GM23338 (cell line): ENCODE measurements at regions not wholly inside any gene's neighbourhood (a gene's known extent, or its start where the extent isn't known, plus 50 kb on each side); places are given as distances from the start of the nearest gene placed in this dataset.

Experiments
- ATAC-seq: fragments of 200-7000 bp; cut with Tn5 transposase; 3 replicates; pipeline ENCODE4 v1.9.1; 2020
- DNase-seq: peaks from one replicate; pipeline ENCODE4 v3.0.0-alpha.2; 2015; ENCODE audit warnings: low spot score
- H2AFZ ChIP-seq: fragments of 200-600 bp; sonication (generic); 2 replicates; pipeline ENCODE4 v1.8.0; 2016; ENCODE audit warnings: antibody characterized with exemption, mild to moderate bottlenecking, moderate library complexity
- H3F3A ChIP-seq: fragments of 200-600 bp; sonication (generic); replicated peaks from 2 replicates; pipeline ENCODE4 v1.8.0; 2017; ENCODE audit warnings: antibody characterized with exemption, mixed run types, low read depth
- H3K27ac ChIP-seq: fragments of 200-600 bp; sonication (generic); 2 replicates; pipeline ENCODE4 v1.6.1; 2016; ENCODE audit warnings: low read depth
- H3K27me3 ChIP-seq: fragments of 200-600 bp; sonication (generic); 2 replicates; pipeline ENCODE4 v1.8.0; 2016; ENCODE audit warnings: mild to moderate bottlenecking, mixed run types, moderate library complexity; ENCODE audit not compliant: insufficient read depth
- H3K36me3 ChIP-seq: fragments of 200-600 bp; sonication (generic); 2 replicates; pipeline ENCODE4 v1.8.0; 2016; ENCODE audit warnings: mild to moderate bottlenecking; ENCODE audit not compliant: insufficient read depth
- H3K4me1 ChIP-seq: fragments of 200-600 bp; sonication (generic); 2 replicates; pipeline ENCODE4 v1.8.0; 2016; ENCODE audit warnings: mild to moderate bottlenecking, moderate library complexity; ENCODE audit not compliant: insufficient read depth
- H3K4me2 ChIP-seq: fragments of 200-600 bp; sonication (generic); 2 replicates; pipeline ENCODE4 v1.7.1; 2017; ENCODE audit warnings: mixed run types
- H3K4me3 ChIP-seq: fragments of 200-600 bp; sonication (generic); 2 replicates; pipeline ENCODE4 v1.6.1; 2016; ENCODE audit warnings: mixed run types
- H3K79me2 ChIP-seq: fragments of 200-600 bp; sonication (generic); replicated peaks from 2 replicates; pipeline ENCODE4 v1.8.0; 2017; ENCODE audit warnings: mild to moderate bottlenecking; ENCODE audit not compliant: insufficient read depth
- H3K9me2 ChIP-seq: fragments of 200-600 bp; sonication (generic); 2 replicates; pipeline ENCODE4 v1.8.0; 2017; ENCODE audit not compliant: insufficient read depth
- H4K20me1 ChIP-seq: fragments of 200-600 bp; sonication (generic); replicated peaks from 2 replicates; pipeline ENCODE4 v1.8.0; 2017; ENCODE audit warnings: mild to moderate bottlenecking; ENCODE audit not compliant: insufficient read depth
- H3K27ac Mint-ChIP-seq: 2 replicates; pipeline ENCODE4 v1.8.0; 2020; ENCODE audit warnings: inconsistent platforms, mild to moderate bottlenecking, moderate library complexity, mixed read lengths
- H3K27me3 Mint-ChIP-seq: 3 replicates; pipeline ENCODE4 v1.8.0; 2022; ENCODE audit warnings: low read depth, mild to moderate bottlenecking, moderate library complexity, mixed read lengths, inconsistent platforms; ENCODE audit not compliant: insufficient read depth, poor library complexity
- H3K36me3 Mint-ChIP-seq: 3 replicates; pipeline ENCODE4 v1.8.0; 2021; ENCODE audit warnings: low read depth, mild to moderate bottlenecking, inconsistent platforms, moderate library complexity, mixed read lengths
- H3K4me1 Mint-ChIP-seq: 3 replicates; pipeline ENCODE4 v1.8.0; 2020; ENCODE audit warnings: mild to moderate bottlenecking, inconsistent platforms, mixed read lengths
- H3K4me3 Mint-ChIP-seq: 3 replicates; pipeline ENCODE4 v1.8.0; 2021; ENCODE audit warnings: moderate library complexity, mild to moderate bottlenecking, inconsistent platforms, mixed read lengths
- H3K9me3 Mint-ChIP-seq: 3 replicates; pipeline ENCODE4 v1.8.0; 2020; ENCODE audit warnings: moderate library complexity, mild to moderate bottlenecking, inconsistent platforms, mixed read lengths
- CREB1 ChIP-seq: fragments of 250-450 bp; sonication (Bioruptor Pico); IDR thresholded peaks from 2 replicates; pipeline ENCODE4 v1.5.0; 2020; ENCODE audit warnings: low read depth, mild to moderate bottlenecking, moderate library complexity
- EZH2 ChIP-seq: fragments of 200-600 bp; sonication (generic); IDR thresholded peaks from one replicate; pipeline ENCODE4 v1.8.0; 2017; ENCODE audit warnings: antibody characterized with exemption, mild to moderate bottlenecking, low read depth; ENCODE audit not compliant: unreplicated experiment
- EZH2phosphoT487 ChIP-seq: fragments of 200-600 bp; sonication (generic); IDR thresholded peaks from one replicate; pipeline ENCODE4 v1.8.1; 2018; ENCODE audit warnings: antibody characterized with exemption; ENCODE audit not compliant: unreplicated experiment
- JUNB ChIP-seq: IDR thresholded peaks from one replicate; pipeline ENCODE4 v1.6.1; 2016; ENCODE audit warnings: antibody characterized with exemption; ENCODE audit not compliant: unreplicated experiment
- NANOG ChIP-seq: IDR thresholded peaks from 2 replicates; pipeline ENCODE4 v1.6.1; 2016; ENCODE audit warnings: antibody characterized with exemption, borderline replicate concordance
- POLR2AphosphoS5 ChIP-seq: IDR thresholded peaks from 2 replicates; pipeline ENCODE4 v1.6.1; 2016; ENCODE audit warnings: antibody characterized with exemption, low read depth
- STAT1 ChIP-seq: IDR thresholded peaks from one replicate; pipeline ENCODE4 v1.6.1; 2016; ENCODE audit warnings: antibody characterized with exemption; ENCODE audit not compliant: unreplicated experiment
- ZNF114 ChIP-seq: fragments of 250-450 bp; sonication (Bioruptor Pico); IDR thresholded peaks from 2 replicates; pipeline ENCODE4 v1.5.0; 2020; ENCODE audit warnings: mild to moderate bottlenecking, moderate library complexity
- ZNF331 ChIP-seq: fragments of 250-450 bp; sonication (Bioruptor Pico); IDR thresholded peaks from 2 replicates; pipeline ENCODE4 v1.5.0; 2020; ENCODE audit warnings: low read depth, mild to moderate bottlenecking, moderate library complexity
- TF ChIP-seq, protein P1 (sequence below): fragments of 250-450 bp; sonication (Bioruptor Pico); IDR thresholded peaks from 2 replicates; pipeline ENCODE4 v1.5.0; 2020; ENCODE audit warnings: mild to moderate bottlenecking, moderate library complexity
- TF ChIP-seq, protein P2 (sequence below): IDR thresholded peaks from one replicate; pipeline ENCODE4 v1.6.1; 2018; ENCODE audit warnings: antibody characterized with exemption; ENCODE audit not compliant: unreplicated experiment
- TF ChIP-seq, protein P3 (sequence below), 2 experiments: fragments of 200-600 bp in 1 of 2; sonication (generic) in 1 of 2; conservative IDR thresholded peaks; 2 replicates each; pipeline versions ENCODE4 v1.5.1 to v1.6.1; 2016 to 2017; ENCODE audit warnings: antibody characterized with exemption in 2 of 2, low read depth in 2 of 2, mild to moderate bottlenecking in 2 of 2, moderate library complexity in 1 of 2
- TF ChIP-seq, protein P4 (sequence below): IDR thresholded peaks from 2 replicates; pipeline ENCODE4 v1.6.1; 2016; ENCODE audit warnings: antibody characterized with exemption

DNA sequence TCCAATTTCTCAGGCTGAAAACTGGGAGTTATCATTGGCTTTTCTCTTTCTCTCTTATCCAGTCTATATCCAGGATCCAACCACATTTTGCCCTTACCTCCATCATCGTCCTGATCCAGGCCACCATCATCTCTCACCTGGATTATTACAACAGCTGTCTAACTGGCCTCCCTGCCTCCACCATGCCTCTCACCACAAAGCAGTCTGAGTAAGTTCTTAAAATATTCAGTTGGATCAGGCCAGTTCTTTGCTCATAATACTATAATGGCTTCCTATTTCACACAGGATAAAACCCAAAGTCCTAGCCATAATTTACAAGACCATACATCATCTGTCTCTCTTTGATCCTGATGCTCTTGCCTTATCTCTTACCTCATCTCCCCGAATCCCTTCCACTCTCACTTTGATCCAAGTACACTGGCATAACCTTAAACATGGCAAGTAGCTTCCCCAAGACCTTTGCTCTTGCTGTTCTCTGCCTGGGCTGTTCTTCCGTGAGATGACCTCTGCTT, 133.4 kb upstream of the RAP1B start:
- H3K4me1 ChIP-seq = no peaks in the 10 kb centered on the region
- H3F3A ChIP-seq = no peaks in the 10 kb centered on the region
- ATAC-seq (no peak), DNase-seq (no peak)
- H3K4me3 ChIP-seq = no peak overlapping the region
- H3K27me3 Mint-ChIP-seq = no peaks in the 10 kb centered on the region
- peaks cover 7% of the 10 kb centered on the region; the same call in 1 of the 3 replicates for H3K9me3 Mint-ChIP-seq
- no peaks in the 10 kb centered on the region for H3K36me3 ChIP-seq
- no peak overlapping the region for H3K27ac Mint-ChIP-seq
- no peaks in the 10 kb centered on the region for H3K27me3 ChIP-seq
- H3K9me2 ChIP-seq = no peaks in the 10 kb centered on the region
- H3K36me3 Mint-ChIP-seq = no peaks in the 10 kb centered on the region
- no peak overlapping the region for H3K4me3 Mint-ChIP-seq
- TF ChIP-seq ZNF114 (CRISPR knock-in tag) = no peak
- TF ChIP-seq, protein P1, sequence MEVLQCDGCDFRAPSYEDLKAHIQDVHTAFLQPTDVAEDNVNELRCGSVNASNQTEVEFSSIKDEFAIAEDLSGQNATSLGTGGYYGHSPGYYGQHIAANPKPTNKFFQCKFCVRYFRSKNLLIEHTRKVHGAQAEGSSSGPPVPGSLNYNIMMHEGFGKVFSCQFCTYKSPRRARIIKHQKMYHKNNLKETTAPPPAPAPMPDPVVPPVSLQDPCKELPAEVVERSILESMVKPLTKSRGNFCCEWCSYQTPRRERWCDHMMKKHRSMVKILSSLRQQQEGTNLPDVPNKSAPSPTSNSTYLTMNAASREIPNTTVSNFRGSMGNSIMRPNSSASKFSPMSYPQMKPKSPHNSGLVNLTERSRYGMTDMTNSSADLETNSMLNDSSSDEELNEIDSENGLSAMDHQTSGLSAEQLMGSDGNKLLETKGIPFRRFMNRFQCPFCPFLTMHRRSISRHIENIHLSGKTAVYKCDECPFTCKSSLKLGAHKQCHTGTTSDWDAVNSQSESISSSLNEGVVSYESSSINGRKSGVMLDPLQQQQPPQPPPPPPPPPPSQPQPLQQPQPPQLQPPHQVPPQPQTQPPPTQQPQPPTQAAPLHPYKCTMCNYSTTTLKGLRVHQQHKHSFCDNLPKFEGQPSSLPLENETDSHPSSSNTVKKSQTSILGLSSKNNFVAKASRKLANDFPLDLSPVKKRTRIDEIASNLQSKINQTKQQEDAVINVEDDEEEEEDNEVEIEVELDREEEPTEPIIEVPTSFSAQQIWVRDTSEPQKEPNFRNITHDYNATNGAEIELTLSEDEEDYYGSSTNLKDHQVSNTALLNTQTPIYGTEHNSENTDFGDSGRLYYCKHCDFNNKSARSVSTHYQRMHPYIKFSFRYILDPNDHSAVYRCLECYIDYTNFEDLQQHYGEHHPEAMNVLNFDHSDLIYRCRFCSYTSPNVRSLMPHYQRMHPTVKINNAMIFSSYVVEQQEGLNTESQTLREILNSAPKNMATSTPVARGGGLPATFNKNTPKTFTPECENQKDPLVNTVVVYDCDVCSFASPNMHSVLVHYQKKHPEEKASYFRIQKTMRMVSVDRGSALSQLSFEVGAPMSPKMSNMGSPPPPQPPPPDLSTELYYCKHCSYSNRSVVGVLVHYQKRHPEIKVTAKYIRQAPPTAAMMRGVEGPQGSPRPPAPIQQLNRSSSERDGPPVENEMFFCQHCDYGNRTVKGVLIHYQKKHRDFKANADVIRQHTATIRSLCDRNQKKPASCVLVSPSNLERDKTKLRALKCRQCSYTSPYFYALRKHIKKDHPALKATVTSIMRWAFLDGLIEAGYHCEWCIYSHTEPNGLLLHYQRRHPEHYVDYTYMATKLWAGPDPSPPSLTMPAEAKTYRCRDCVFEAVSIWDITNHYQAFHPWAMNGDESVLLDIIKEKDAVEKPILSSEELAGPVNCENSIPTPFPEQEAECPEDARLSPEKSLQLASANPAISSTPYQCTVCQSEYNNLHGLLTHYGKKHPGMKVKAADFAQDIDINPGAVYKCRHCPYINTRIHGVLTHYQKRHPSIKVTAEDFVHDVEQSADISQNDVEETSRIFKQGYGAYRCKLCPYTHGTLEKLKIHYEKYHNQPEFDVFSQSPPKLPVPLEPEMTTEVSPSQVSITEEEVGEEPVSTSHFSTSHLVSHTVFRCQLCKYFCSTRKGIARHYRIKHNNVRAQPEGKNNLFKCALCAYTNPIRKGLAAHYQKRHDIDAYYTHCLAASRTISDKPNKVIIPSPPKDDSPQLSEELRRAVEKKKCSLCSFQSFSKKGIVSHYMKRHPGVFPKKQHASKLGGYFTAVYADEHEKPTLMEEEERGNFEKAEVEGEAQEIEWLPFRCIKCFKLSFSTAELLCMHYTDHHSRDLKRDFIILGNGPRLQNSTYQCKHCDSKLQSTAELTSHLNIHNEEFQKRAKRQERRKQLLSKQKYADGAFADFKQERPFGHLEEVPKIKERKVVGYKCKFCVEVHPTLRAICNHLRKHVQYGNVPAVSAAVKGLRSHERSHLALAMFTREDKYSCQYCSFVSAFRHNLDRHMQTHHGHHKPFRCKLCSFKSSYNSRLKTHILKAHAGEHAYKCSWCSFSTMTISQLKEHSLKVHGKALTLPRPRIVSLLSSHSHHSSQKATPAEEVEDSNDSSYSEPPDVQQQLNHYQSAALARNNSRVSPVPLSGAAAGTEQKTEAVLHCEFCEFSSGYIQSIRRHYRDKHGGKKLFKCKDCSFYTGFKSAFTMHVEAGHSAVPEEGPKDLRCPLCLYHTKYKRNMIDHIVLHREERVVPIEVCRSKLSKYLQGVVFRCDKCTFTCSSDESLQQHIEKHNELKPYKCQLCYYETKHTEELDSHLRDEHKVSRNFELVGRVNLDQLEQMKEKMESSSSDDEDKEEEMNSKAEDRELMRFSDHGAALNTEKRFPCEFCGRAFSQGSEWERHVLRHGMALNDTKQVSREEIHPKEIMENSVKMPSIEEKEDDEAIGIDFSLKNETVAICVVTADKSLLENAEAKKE (CRISPR knock-in tag) = no peak
- TF ChIP-seq EZH2 = no peak
- no peak for TF ChIP-seq STAT1
- no peak for TF ChIP-seq CREB1
- TF ChIP-seq ZNF331 (CRISPR knock-in tag) = no peak
- no peak for TF ChIP-seq POLR2AphosphoS5
- TF ChIP-seq NANOG = no peak
- TF ChIP-seq, protein P2, sequence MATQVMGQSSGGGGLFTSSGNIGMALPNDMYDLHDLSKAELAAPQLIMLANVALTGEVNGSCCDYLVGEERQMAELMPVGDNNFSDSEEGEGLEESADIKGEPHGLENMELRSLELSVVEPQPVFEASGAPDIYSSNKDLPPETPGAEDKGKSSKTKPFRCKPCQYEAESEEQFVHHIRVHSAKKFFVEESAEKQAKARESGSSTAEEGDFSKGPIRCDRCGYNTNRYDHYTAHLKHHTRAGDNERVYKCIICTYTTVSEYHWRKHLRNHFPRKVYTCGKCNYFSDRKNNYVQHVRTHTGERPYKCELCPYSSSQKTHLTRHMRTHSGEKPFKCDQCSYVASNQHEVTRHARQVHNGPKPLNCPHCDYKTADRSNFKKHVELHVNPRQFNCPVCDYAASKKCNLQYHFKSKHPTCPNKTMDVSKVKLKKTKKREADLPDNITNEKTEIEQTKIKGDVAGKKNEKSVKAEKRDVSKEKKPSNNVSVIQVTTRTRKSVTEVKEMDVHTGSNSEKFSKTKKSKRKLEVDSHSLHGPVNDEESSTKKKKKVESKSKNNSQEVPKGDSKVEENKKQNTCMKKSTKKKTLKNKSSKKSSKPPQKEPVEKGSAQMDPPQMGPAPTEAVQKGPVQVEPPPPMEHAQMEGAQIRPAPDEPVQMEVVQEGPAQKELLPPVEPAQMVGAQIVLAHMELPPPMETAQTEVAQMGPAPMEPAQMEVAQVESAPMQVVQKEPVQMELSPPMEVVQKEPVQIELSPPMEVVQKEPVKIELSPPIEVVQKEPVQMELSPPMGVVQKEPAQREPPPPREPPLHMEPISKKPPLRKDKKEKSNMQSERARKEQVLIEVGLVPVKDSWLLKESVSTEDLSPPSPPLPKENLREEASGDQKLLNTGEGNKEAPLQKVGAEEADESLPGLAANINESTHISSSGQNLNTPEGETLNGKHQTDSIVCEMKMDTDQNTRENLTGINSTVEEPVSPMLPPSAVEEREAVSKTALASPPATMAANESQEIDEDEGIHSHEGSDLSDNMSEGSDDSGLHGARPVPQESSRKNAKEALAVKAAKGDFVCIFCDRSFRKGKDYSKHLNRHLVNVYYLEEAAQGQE = no peak
- TF ChIP-seq, protein P3, sequence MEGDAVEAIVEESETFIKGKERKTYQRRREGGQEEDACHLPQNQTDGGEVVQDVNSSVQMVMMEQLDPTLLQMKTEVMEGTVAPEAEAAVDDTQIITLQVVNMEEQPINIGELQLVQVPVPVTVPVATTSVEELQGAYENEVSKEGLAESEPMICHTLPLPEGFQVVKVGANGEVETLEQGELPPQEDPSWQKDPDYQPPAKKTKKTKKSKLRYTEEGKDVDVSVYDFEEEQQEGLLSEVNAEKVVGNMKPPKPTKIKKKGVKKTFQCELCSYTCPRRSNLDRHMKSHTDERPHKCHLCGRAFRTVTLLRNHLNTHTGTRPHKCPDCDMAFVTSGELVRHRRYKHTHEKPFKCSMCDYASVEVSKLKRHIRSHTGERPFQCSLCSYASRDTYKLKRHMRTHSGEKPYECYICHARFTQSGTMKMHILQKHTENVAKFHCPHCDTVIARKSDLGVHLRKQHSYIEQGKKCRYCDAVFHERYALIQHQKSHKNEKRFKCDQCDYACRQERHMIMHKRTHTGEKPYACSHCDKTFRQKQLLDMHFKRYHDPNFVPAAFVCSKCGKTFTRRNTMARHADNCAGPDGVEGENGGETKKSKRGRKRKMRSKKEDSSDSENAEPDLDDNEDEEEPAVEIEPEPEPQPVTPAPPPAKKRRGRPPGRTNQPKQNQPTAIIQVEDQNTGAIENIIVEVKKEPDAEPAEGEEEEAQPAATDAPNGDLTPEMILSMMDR (conservative IDR thresholded peaks at IDR 0.05; ENCODE audit: low read depth in 2 of 2) = no peak
- no peak for TF ChIP-seq EZH2phosphoT487
- TF ChIP-seq, protein P4, sequence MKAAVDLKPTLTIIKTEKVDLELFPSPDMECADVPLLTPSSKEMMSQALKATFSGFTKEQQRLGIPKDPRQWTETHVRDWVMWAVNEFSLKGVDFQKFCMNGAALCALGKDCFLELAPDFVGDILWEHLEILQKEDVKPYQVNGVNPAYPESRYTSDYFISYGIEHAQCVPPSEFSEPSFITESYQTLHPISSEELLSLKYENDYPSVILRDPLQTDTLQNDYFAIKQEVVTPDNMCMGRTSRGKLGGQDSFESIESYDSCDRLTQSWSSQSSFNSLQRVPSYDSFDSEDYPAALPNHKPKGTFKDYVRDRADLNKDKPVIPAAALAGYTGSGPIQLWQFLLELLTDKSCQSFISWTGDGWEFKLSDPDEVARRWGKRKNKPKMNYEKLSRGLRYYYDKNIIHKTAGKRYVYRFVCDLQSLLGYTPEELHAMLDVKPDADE = no peak
- TF ChIP-seq JUNB = no peak
- H2AFZ ChIP-seq = no peak overlapping the region
- no peaks in the 10 kb centered on the region for H3K79me2 ChIP-seq
- H3K4me1 Mint-ChIP-seq = peaks cover 8% of the 10 kb centered on the region; the same call in 2 of the 3 replicates
- H3K4me2 ChIP-seq = no peak overlapping the region
- H4K20me1 ChIP-seq = no peaks in the 10 kb centered on the region
- H3K27ac ChIP-seq = no peak overlapping the region
